Activated CD8-positive, alpha-beta T cell treated with anti-CD3 and anti-CD28 coated beads for 36 hours (primary cell): ENCODE measurements at regions not wholly inside any gene's neighbourhood (a gene's known extent, or its start where the extent isn't known, plus 50 kb on each side); places are given as distances from the start of the nearest gene placed in this dataset.

ENCODE experiments used
- ATAC-seq: fragments of 200-7000 bp; cut with Tn5 transposase; one replicate; pipeline ENCODE4 v1.10.0; 2021; ENCODE audit warnings: mild to moderate bottlenecking, moderate library complexity
- CTCF ChIA-PET: fragments of 350-600 bp; sonication (Branson Sonifier 250); formaldehyde crosslinking; loops from one replicate; lab custom pipeline; 2021; ENCODE audit warnings: antibody characterized with exemption; lab: Charles Lee
- POLR2A ChIA-PET: fragments of 350-600 bp; sonication (Branson Sonifier 250); formaldehyde crosslinking; loops from one replicate; lab custom pipeline; 2021; ENCODE audit warnings: antibody characterized with exemption; lab: Charles Lee
- DNase-seq: peaks from one replicate; pipeline ENCODE4 v3.0.0-alpha.2; 2020
- H3K27ac Mint-ChIP-seq: one replicate; pipeline ENCODE4 v1.8.0; 2021; ENCODE audit warnings: mild to moderate bottlenecking, mixed read lengths
- H3K27me3 Mint-ChIP-seq: one replicate; pipeline ENCODE4 v1.8.0; 2021; ENCODE audit warnings: mixed read lengths
- H3K36me3 Mint-ChIP-seq: one replicate; pipeline ENCODE4 v1.8.0; 2021; ENCODE audit warnings: low read depth, mixed read lengths
- H3K4me1 Mint-ChIP-seq: one replicate; pipeline ENCODE4 v1.8.0; 2021; ENCODE audit warnings: low read depth, mixed read lengths
- H3K4me3 Mint-ChIP-seq: one replicate; pipeline ENCODE4 v1.8.0; 2021; ENCODE audit warnings: mild to moderate bottlenecking, moderate library complexity, mixed read lengths
- H3K9me3 Mint-ChIP-seq: one replicate; pipeline ENCODE4 v1.8.0; 2021; ENCODE audit warnings: mixed read lengths
- intact Hi-C: fragments of 100-400 bp; cut with micrococcal nuclease; formaldehyde crosslinking; loops from one replicate; pipeline ENCODE4 v1.10.0; 2022
- TF ChIP-seq, protein P1 (sequence below): fragments of 200-600 bp; IDR thresholded peaks from one replicate; pipeline ENCODE4 v1.8.0; 2022; ENCODE audit warnings: antibody characterized with exemption, mild to moderate bottlenecking

DNA sequence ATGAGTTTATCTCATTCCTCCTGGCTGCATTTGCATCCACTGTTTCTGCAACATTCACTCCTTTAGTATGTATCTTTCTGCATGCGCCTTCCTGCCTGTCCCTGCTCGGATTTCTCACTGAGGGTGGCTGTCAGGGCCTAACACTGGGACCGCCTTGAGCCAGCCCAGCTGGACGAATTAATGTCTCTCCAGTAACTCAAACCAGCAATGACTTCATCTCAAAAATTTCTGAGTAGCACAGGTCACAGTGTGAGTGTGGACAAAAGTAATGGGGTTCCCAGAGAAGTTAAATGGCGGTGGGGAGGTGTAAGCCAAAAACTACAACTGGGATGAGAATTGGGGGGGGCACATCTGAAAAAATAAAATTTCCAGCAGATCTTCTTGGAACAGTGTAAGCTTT lies 444.0 kb upstream of the MGMT start:
- TF ChIP-seq, protein P1, sequence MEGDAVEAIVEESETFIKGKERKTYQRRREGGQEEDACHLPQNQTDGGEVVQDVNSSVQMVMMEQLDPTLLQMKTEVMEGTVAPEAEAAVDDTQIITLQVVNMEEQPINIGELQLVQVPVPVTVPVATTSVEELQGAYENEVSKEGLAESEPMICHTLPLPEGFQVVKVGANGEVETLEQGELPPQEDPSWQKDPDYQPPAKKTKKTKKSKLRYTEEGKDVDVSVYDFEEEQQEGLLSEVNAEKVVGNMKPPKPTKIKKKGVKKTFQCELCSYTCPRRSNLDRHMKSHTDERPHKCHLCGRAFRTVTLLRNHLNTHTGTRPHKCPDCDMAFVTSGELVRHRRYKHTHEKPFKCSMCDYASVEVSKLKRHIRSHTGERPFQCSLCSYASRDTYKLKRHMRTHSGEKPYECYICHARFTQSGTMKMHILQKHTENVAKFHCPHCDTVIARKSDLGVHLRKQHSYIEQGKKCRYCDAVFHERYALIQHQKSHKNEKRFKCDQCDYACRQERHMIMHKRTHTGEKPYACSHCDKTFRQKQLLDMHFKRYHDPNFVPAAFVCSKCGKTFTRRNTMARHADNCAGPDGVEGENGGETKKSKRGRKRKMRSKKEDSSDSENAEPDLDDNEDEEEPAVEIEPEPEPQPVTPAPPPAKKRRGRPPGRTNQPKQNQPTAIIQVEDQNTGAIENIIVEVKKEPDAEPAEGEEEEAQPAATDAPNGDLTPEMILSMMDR: no peak
- POLR2A ChIA-PET: no interaction called here

DNA sequence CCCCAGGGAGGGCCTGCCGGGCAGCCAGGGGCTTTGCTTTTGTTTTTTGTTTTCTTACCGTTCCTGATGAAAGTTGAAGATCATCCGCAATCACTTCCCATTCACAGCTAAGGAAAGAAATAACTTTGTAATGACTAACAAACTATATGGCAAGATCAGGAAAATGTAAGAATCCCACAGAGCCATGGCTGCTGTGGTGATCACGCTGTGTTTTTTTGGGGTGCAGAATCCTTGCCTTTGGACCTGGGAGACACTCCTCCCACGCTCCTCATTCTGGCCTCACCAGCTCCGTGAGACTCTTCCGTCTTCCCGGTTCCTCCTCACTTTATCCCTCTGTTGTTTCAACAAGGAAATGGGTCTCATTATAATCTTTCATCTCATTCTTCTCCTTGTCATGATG lies 443.0 kb upstream of the MGMT start:
- Mint-ChIP-seq H3K9me3 (no peaks in the 10 kb centered on the region), H3K36me3 (no peaks in the 10 kb centered on the region), H3K27me3 (no peaks in the 10 kb centered on the region), H3K27ac (no peak overlapping the region), H3K4me1 (no peaks in the 10 kb centered on the region), H3K4me3 (no peak overlapping the region)
- intact Hi-C loops: no loop called here
- no peak for ATAC-seq
- TF ChIP-seq, protein P1: no peak
- DNase-seq: no peak
- POLR2A ChIA-PET: no interaction called here
- CTCF ChIA-PET: no interaction called here

More for the DNA sequence above, 444.0 kb upstream of the MGMT start:
- no peak overlapping the region for H3K4me3 Mint-ChIP-seq
- intact Hi-C loops: no loop called here
- no peak for ATAC-seq
- no peak for DNase-seq
- H3K36me3 Mint-ChIP-seq: no peaks in the 10 kb centered on the region
- CTCF ChIA-PET: no interaction called here
- H3K4me1 Mint-ChIP-seq: no peaks in the 10 kb centered on the region
- H3K27ac Mint-ChIP-seq: no peak overlapping the region
- H3K27me3 Mint-ChIP-seq: no peaks in the 10 kb centered on the region
- H3K9me3 Mint-ChIP-seq: no peaks in the 10 kb centered on the region

DNA sequence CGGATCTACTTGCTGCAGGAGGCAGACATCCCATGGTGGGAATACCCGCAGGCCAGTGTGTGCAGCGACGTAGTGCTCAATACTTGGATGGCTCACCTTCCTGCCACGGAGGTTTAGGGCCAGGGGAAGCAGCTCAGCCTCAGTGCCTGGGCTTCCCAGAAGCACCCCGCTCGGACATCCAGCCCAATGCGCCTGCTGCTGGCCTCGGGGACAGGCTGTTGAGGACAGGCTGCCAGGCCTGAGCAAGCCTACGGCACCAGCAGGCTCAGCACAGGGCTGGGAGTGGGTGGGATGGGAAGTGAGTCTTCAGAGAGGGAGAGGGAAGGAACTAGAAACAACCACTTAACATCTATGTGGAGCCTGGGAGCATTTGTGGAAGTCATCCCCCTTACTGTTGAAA lies 441.3 kb upstream of the MGMT start:
- no peak for DNase-seq
- no peak overlapping the region for H3K27ac Mint-ChIP-seq
- no peak for ATAC-seq
- no peaks in the 10 kb centered on the region for H3K36me3 Mint-ChIP-seq
- ChIA-PET POLR2A (no interaction called here), CTCF (no interaction called here)
- H3K9me3 Mint-ChIP-seq: no peaks in the 10 kb centered on the region
- peaks cover under 1% of the 10 kb centered on the region for H3K27me3 Mint-ChIP-seq
- TF ChIP-seq, protein P1: no peak
- intact Hi-C loops: no loop called here
- no peaks in the 10 kb centered on the region for H3K4me1 Mint-ChIP-seq
- H3K4me3 Mint-ChIP-seq: no peak overlapping the region

DNA sequence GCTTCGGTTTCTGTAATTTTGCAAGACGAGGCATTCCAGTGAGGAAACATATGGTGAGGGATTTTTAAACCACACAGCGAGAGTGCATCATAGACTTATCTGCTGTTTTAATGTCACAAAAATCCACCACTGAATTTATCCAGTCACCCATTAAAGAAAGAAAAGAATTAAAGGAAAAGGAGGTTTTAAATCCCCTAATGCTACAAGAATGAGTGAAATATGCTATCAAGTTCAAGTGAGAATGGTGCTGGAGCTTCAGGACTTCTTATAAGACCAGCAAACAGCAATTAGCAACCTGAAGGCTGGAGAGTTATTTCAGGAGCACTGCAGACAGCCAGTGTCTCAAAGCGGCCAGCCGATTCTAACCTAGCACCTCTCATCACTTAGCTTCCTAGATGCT lies 439.1 kb upstream of the MGMT start:
- CTCF ChIA-PET: interaction anchor here (1.5 kb wide), 1 partner anchor 304 kb away, joined by 5 read pairs; no protein-coding TSS in a partner anchor
- TF ChIP-seq, protein P1: no peak
- Mint-ChIP-seq H3K9me3 (no peaks in the 10 kb centered on the region), H3K27ac (no peak overlapping the region), H3K4me1 (peaks cover 2% of the 10 kb centered on the region), H3K27me3 (peaks cover 10% of the 10 kb centered on the region), H3K36me3 (no peaks in the 10 kb centered on the region), H3K4me3 (no peak overlapping the region)
- POLR2A ChIA-PET: interaction anchor here (0.5 kb wide), 1 partner anchor 97 kb away, joined by 3 read pairs; no protein-coding TSS in a partner anchor
- intact Hi-C loops: no loop called here
- no peak for ATAC-seq
- no peak for DNase-seq

DNA sequence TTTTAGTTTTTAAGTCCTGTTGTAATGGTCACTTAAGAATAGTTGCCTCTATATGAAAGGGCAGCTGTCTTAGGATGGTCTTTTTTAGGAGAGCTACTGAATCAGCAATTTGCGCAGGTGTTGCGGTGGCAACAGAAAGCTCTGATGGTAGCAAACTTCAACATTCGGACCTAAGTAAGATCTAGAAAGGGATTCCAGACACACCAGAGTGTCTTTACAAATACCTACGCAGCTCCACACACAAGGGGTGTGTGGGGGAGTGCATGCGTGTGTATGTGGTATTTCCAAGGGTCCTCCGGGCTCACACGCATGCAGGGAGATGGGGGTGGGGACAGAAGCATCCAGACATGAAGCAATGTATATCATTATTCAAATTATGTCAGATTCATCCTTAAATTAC lies 438.6 kb upstream of the MGMT start:
- TF ChIP-seq, protein P1: no peak
- H3K36me3 Mint-ChIP-seq: no peaks in the 10 kb centered on the region
- H3K27me3 Mint-ChIP-seq: peaks cover 10% of the 10 kb centered on the region
- no peak overlapping the region for H3K27ac Mint-ChIP-seq
- ATAC-seq (no peak), DNase-seq (no peak)
- intact Hi-C loops: no loop called here
- no peaks in the 10 kb centered on the region for H3K9me3 Mint-ChIP-seq
- H3K4me3 Mint-ChIP-seq: no peak overlapping the region
- ChIA-PET POLR2A (interaction anchor here (0.5 kb wide), 1 partner anchor 97 kb away, joined by 3 read pairs; no protein-coding TSS in a partner anchor), CTCF (interaction anchor here (1.5 kb wide), 1 partner anchor 303 kb away, joined by 5 read pairs; no protein-coding TSS in a partner anchor)
- peaks cover 2% of the 10 kb centered on the region for H3K4me1 Mint-ChIP-seq
